RWPE2 (cell line): ENCODE measurements at regions not wholly inside any gene's neighbourhood (a gene's known extent, or its start where the extent isn't known, plus 50 kb on each side); places are given as distances from the start of the nearest gene placed in this dataset.

ENCODE experiments used
- ATAC-seq: fragments of 200-7000 bp; cut with Tn5 transposase; 3 replicates; pipeline ENCODE4 v1.9.1; 2021; ENCODE audit warnings: low read depth
- DNase-seq: peaks from one replicate; pipeline ENCODE4 v3.0.0-alpha.2; 2020; ENCODE audit warnings: low spot score
- H3K27ac ChIP-seq: fragments of 450-650 bp; 2 replicates; pipeline ENCODE4 v1.5.1; 2017; ENCODE audit warnings: mild to moderate bottlenecking; ENCODE audit not compliant: poor library complexity, severe bottlenecking
- H3K27me3 ChIP-seq: fragments of 250-450 bp; sonication (Bioruptor Pico); 2 replicates; pipeline ENCODE4 v1.5.1; 2021; ENCODE audit warnings: mild to moderate bottlenecking, moderate library complexity; ENCODE audit not compliant: insufficient read depth, poor library complexity, severe bottlenecking
- H3K36me3 ChIP-seq: fragments of 250-450 bp; sonication (Bioruptor Pico); 2 replicates; pipeline ENCODE4 v1.5.1; 2020; ENCODE audit warnings: low read depth, mild to moderate bottlenecking, moderate library complexity
- H3K4me1 ChIP-seq: fragments of 250-450 bp; sonication (Bioruptor Pico); 2 replicates; pipeline ENCODE4 v1.5.1; 2021; ENCODE audit warnings: mild to moderate bottlenecking, moderate library complexity; ENCODE audit not compliant: insufficient read depth, poor library complexity, severe bottlenecking
- H3K4me3 ChIP-seq: fragments of 250-450 bp; sonication (Bioruptor Pico); 2 replicates; pipeline ENCODE4 v1.5.1; 2021; ENCODE audit warnings: mild to moderate bottlenecking, moderate library complexity; ENCODE audit not compliant: severe bottlenecking
- H3K9me3 ChIP-seq: fragments of 250-450 bp; sonication (Bioruptor Pico); 2 replicates; pipeline ENCODE4 v1.5.1; 2021; ENCODE audit warnings: mild to moderate bottlenecking, moderate library complexity; ENCODE audit not compliant: severe bottlenecking
- TF ChIP-seq, protein P1 (sequence below): fragments of 450-650 bp; IDR thresholded peaks from one replicate; pipeline ENCODE4 v1.5.1; 2017; ENCODE audit warnings: mild to moderate bottlenecking, moderate library complexity; ENCODE audit not compliant: poor library complexity, severe bottlenecking

DNA sequence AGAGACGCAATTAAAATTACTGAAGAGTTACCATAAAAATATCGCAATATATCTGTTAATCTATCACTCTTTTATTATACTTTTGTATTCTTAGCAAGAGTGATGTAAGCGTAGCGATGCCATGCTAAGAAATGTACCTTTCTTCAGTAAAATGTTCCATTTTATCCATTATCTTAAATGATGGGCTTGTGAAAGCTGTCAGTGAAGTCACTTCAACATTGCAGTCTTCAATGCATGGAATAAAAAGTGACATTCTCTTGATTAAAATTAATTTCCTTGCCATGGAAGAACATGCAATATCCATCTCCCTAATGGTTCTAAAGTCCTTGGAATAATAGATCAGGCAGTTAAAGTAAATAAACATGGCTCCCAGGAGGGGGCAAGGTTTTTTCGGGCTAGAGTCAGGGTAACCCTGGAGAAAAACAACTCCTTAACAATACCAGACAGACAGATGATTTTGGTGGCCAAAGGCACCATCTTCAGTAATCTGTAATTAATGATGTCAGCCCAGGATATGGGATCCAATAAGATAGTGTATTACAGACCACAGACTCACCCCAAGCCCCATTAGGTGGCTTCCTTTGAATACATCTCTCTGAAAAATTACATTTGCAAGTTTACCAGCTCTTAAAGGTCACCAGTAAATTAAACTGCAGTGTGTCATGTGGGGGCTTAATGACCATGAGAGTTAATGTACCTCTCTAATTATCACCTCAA lies 677.1 kb downstream of the DTWD2 start:
- ATAC-seq = no peak
- DNase-seq = no peak
- no peak overlapping the region for H3K27ac ChIP-seq
- H3K27me3 ChIP-seq = peaks cover 4% of the 10 kb centered on the region
- no peaks in the 10 kb centered on the region for H3K9me3 ChIP-seq
- H3K36me3 ChIP-seq = no peaks in the 10 kb centered on the region
- H3K4me3 ChIP-seq = no peak overlapping the region
- TF ChIP-seq, protein P1, sequence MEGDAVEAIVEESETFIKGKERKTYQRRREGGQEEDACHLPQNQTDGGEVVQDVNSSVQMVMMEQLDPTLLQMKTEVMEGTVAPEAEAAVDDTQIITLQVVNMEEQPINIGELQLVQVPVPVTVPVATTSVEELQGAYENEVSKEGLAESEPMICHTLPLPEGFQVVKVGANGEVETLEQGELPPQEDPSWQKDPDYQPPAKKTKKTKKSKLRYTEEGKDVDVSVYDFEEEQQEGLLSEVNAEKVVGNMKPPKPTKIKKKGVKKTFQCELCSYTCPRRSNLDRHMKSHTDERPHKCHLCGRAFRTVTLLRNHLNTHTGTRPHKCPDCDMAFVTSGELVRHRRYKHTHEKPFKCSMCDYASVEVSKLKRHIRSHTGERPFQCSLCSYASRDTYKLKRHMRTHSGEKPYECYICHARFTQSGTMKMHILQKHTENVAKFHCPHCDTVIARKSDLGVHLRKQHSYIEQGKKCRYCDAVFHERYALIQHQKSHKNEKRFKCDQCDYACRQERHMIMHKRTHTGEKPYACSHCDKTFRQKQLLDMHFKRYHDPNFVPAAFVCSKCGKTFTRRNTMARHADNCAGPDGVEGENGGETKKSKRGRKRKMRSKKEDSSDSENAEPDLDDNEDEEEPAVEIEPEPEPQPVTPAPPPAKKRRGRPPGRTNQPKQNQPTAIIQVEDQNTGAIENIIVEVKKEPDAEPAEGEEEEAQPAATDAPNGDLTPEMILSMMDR = no peak
- no peaks in the 10 kb centered on the region for H3K4me1 ChIP-seq

DNA sequence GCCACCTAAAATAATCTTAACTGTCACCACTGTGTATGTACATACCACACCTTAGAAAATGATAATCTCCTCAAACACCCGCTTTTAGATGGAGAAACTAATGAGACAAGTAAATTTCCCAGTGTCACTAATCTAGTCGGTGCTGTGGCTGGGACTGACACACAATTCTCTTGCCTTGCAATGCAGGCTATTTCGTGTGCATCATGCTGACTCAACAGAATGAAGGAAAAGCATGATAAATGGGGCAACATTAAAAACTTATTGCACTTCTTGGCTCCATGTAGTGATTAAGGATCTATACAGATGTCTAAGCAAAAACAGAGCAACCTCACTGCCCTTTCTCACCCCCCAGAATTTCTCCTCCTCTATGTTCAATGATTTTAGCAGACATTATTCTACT lies 677.9 kb downstream of the DTWD2 start:
- no peaks in the 10 kb centered on the region for H3K4me1 ChIP-seq
- DNase-seq (no peak), ATAC-seq (no peak)
- H3K4me3 ChIP-seq = no peak overlapping the region
- no peaks in the 10 kb centered on the region for H3K9me3 ChIP-seq
- peaks cover 4% of the 10 kb centered on the region for H3K27me3 ChIP-seq
- H3K27ac ChIP-seq = no peak overlapping the region
- H3K36me3 ChIP-seq = no peaks in the 10 kb centered on the region
- TF ChIP-seq, protein P1 = no peak

DNA sequence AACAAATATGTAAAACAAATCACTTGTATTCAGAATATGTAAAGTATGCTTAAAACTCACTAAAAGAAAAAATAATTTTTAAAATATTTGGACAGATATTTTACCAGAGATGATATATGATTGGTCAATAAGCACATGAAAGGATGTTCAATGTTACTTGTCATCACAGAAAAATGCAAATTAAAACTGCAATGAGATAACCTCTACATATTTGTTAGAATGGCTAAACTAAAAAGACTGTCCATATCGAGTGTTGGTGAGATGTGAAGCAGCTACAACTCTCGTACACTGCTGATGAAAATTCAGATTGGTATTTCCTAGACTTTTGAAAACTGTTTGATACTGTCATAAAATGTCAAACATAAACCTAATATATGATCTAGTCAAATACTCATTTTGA lies 685.1 kb downstream of the DTWD2 start:
- Histone ChIP-seq H3K27ac (no peak overlapping the region), H3K4me1 (no peaks in the 10 kb centered on the region), H3K27me3 (no peaks in the 10 kb centered on the region), H3K9me3 (no peaks in the 10 kb centered on the region), H3K4me3 (no peak overlapping the region), H3K36me3 (no peaks in the 10 kb centered on the region)
- no peak for DNase-seq
- ATAC-seq = no peak
- TF ChIP-seq, protein P1 = no peak

DNA sequence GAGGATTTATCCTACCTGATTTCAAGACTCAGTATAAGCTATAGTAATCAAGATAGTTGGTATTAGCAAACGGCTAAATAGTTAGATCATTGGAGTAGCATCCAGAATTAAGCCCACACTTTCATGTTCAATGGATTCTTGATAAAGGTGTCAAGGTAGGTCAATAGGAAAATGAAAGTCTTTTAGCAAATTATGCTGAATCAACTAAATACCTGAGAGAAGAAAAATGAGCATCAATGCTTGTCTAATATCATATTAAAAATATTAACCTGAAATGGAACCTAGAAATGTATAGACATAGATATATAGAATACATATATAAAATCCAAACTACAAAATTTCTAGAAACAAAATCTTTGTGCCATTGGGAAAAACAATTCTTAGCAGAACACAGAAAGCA lies 685.6 kb downstream of the DTWD2 start:
- Histone ChIP-seq H3K36me3 (no peaks in the 10 kb centered on the region), H3K9me3 (no peaks in the 10 kb centered on the region), H3K27me3 (no peaks in the 10 kb centered on the region), H3K4me3 (no peak overlapping the region), H3K4me1 (no peaks in the 10 kb centered on the region), H3K27ac (no peak overlapping the region)
- DNase-seq = no peak
- ATAC-seq = no peak
- TF ChIP-seq, protein P1 = no peak

DNA sequence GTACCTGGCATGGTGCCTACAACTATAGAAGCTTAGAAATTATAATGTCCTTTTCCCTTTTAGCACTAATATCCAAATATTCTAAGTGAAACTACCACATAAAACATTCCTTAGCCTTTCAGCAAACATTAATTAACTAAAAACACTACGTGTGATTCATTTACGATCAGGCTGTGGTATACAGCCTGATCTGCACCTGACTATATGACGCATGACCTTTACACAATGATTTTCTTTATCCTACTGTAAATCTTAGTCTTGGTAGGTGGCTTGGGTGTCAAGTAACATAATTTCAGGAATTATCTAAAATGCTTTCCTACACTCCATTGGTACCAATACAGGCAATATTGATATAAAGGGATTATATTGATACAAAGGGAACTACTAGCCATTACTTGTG lies 686.7 kb downstream of the DTWD2 start:
- H3K4me3 ChIP-seq = no peak overlapping the region
- ATAC-seq (no peak), DNase-seq (no peak)
- TF ChIP-seq, protein P1 = no peak
- H3K4me1 ChIP-seq = no peaks in the 10 kb centered on the region
- H3K9me3 ChIP-seq = no peaks in the 10 kb centered on the region
- H3K27me3 ChIP-seq = no peaks in the 10 kb centered on the region
- no peak overlapping the region for H3K27ac ChIP-seq
- no peaks in the 10 kb centered on the region for H3K36me3 ChIP-seq
